ENCODE measurements at regions not wholly inside any gene's neighbourhood (a gene's known extent, or its start where the extent isn't known, plus 50 kb on each side); places are given as distances from the start of the nearest gene placed in this dataset.

DNA sequence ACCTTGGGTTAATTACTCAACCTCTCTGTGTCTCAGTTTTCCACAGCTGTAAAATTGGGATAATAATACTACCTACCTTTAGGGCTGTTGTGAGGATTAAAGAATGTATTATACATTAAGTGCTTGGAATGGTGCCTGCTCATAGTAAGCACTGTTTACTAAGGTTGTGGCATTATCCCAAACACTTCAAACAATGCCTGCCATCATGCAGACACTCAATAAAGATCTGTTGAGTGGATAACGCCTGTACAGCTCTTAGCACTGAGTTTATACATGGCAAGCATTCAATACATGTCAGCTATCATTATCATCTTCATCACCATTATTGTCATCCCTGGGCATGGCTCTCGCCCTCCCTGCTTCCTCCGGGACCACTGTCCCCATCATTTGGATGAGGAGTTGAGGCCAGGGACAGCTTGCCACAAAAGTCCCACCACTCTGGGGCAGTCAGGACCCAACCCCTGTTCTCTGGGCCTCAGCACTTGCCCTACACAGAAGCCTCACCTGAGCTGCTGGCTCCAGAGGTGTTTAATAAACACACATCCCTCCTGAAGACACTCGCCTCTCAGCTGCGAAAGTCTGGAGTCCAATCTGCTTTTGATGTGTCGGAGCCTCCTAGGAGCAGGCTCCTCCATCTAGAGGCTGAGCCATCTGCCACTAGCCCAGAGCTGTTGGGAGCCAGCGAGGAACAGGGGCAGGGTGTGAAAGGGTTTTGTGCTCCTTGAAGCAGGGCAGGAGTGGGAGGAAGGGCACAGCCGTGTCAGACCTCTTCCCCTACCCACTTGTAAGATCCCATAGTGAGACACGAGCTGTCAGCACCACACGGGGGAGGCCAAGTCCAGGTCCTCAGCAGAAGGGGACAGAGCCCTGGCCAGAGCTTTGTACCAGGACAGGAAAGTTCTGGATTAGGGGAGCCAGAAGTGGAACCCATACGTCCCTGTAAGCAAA lies 80.9 kb upstream of the ZC3H12A start:
- peak; percentile 89 for DNase-seq

DNA sequence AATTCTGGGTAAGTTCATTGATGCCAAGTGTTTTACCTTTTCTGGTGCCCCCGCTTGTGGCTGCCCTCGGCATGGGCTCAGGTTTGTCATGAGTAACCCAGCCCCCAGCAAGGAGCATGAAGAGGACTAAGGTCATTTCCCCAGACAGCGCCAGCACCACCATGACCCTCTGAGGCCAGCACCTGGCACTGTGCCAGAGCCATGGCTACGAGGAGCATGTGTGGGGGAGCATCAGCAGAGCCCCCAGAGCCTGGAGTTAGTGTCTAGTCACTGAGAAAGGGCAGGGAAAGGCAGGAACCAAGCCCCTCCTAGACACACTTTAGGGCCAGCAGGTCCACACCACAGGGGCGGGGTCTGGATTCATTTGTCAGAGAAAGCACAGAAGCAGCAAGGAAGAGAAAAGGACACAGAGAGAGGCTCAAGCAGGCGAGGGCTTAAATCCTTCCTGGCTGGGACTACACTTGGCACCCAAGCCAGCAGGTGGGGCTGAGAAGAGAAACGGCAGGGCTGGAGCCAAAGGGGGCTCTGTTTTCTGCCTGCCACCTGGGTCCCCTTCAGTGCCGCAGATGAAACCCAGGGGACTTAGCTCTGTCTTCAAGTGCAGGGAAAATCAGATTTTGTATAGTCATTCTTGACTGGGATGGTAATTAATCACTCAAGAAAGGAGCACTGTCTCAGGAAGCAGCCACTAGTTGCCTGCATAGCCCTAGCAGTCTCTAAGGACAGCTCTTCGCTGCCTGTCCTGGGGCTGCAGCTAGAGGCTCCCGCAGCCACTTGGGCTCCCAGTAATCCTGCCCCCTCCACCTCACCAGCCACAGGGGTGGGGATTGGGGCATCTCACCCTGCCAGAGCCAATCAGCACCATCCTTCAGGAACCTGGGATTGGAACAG lies 79.6 kb upstream of the ZC3H12A start:
- no peak for DNase-seq

DNA sequence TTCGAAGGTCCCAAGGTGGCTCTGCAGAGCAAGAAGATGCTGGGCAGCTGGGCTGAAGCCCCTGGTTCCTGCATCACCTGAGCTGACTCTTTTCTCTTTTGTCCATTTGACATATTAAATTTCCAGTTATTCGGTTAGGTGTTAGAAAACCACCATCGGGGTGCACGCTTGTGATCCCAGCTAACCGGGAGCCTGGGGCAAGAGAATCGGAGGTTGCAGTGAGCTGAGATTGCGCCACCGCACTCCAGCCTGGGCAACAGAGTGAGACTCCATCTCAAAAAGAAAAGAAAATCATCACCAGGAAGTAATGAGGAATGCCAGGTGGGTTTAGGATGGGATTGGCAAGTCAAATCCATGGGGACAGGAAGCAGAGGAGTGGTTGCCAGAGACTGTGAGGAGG lies 76.3 kb upstream of the ZC3H12A start:
- DNase-seq = no peak

DNA sequence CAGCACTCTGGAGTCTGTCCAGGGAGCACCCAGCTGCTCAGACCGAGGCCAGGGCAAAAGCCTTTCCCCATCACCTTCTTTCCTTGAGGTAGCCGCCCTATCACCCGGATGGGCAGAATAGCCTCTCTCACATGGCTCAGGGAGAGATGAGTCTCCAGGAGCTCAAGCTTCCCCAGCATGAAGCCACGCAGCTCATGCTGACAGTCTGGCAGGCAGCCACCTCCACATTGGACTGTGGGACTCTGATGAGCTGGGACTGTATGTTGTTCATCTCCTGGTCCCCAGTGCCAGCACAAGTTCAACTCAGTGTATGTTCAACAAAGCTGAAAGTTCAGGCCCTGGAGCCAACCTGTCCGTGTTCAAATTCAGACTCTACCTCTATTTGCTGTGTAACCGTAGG lies 75.2 kb upstream of the ZC3H12A start:
- peak; percentile 87 for DNase-seq

DNA sequence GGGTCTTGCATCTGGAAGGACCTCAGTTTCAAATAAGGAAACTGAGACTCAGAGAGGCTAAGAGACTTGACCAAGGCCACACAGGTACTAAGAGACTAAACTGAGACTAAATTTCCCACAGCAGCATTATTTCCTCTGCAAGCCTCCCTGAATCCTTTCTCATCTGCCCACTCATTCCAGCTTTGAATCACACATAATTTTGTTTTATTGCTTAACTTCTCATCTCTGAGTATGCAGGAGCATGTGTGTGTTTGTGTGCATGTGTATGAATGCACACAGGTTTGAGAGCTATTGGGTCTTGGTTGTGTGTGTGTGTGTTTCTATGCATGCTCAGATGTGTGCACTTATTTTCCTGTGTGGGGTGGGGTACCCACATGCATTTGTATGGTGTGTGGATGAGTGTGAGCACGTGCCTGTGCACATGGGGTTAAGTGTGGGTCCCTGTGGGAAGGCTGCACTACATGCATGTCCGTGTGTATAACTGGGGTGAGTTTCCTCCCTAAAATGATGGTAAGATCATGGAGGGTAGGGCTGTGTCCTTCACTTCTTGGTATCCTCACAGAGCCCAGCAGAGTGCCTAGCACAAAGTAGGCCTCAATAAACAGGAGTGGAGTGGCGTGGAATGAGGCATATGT lies 74.4 kb upstream of the ZC3H12A start:
- DNase-seq = no peak

DNA sequence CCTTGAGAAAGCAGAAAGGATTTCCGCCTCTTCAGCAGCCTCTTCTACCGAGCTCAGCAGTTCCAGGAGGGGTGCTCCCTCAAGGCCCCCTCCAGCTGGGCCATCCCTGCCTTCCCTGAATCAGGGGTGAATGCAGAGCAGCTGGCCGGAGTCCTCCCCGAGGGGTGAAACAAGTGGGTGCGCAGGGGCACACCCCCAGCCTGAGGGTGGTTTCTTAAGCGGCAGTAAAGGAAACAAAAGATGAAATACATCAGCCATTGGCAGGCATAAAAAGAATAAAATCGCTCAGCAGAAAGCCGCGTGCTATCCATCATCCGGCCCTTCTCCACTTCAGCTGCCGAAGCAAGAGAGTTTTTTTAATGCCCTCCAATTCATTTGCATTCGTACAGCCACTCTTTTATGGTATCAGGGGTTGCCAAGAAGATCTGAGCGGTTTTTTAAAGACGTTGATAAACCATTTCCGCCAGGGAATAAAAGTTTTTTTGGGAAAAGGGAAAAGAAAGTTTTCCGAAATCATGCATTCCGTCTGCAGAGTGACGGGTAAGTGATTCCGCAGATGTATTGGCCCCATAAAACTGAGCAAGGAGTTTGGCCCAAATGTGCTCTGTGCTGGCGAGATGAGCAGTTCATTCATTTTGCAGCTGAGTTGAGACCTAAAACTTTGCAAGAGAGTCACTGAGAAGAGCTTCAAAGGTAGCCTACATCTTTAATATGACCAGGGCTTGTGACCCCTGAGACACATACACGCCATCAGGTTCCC lies 73.7 kb upstream of the ZC3H12A start:
- DNase-seq = peak; percentile 24

DNA sequence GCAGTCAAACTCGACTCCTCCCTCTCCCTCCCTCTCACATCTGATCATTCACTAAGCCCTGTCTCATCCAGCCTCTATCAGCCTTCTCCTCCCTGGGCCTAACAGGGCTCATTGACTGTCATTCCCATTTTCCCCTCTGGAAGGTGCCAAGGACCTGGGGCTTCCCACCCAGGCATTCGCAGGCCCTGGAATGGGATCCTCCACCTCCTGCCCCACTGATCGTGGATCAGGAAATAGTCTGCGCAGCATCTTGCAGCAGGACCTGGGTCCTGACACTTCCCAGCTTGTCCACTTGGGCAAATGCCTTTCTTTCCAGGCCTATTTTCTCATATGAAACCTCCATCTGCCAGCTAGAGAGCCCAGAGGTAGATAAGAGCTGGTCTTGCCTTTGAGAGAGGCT lies 71.2 kb upstream of the ZC3H12A start:
- DNase-seq = no peak

DNA sequence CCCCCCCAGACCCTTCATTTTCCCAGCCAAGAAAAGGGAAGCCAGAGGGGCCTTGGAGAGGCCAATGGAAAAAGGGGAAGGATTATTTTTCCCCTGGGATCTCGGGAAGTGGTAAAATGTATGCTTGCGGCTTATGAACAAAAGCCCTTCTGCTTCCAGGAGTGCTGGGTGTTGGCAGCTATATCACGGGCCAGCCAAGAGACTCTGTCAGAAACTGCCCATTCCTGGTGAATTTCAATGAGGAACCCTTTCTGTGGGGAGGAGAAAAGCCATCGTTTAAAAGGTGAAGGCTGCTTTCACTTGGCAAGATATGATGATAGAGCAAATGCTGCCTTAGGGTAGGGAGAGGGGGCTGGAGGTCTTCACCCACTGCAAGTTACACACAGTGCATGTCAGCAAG lies 69.7 kb upstream of the ZC3H12A start:
- no peak for DNase-seq

DNA sequence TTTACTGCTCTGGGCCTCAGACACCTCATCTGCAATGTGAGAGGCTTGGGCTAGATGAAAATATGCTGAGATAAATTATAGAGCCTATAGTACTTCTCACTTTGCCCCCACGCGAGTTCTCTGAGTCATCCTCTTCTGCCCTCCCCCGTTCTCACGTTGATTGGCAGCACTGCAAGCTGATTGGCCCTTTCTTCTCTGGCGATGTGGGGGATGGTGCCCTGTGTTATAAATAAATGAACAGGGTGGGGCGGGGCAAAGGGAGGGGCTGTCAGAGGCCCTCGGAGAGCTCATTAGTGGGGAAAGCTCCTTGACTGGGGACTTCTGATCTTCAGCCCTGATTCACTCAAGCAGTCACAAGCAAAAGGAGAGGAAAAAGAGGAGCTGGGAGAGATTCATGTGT lies 64.3 kb upstream of the ZC3H12A start:
- no peak for DNase-seq

DNA sequence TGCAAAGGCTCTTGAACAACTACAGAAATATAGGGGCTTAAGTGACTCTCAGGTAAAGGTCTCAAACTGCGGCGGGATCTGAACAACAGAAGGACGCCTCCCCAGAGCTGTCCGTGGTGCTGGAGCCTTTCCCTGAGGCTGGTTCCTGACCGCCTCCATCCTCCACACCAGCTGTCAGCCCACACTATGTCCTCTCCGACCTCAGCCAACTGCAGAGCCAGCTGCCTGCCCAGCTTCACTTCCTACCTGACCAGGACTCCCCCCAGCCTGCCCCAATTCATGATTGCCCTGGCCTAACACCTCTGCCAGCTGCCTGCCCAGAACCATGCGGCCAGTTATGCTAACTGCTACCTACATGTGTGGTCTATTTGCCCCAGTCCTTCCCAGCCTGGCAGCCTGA lies 63.6 kb upstream of the ZC3H12A start:
- DNase-seq = no peak

DNA sequence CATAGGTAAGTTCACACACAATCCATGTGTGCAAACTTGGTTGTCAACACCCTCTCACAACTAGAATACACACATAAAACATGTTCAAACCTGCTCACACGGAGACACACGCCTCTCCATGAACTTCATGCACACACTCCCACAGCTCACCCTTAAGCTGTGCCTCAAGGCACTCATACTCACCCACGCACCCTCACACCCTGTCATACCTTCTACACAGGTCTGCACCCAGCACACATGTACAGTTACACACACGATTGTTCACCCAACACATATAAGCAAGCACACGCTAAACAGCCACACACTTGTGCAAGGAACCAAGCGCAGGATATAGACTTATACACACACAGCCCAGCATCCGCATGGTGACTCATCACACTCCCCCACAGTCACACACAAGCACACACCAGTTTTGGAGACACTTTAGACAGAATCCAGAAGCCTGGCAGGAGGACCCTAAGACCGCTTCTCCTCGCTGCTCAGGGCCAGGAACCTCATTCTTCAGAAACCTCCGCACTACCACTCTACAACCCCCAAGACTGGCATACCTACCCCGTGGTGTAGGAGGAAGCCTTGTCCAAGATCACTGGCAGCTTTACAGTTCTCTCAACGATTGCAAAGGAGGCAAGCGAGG lies 58.7 kb upstream of the ZC3H12A start:
- no peak for DNase-seq

DNA sequence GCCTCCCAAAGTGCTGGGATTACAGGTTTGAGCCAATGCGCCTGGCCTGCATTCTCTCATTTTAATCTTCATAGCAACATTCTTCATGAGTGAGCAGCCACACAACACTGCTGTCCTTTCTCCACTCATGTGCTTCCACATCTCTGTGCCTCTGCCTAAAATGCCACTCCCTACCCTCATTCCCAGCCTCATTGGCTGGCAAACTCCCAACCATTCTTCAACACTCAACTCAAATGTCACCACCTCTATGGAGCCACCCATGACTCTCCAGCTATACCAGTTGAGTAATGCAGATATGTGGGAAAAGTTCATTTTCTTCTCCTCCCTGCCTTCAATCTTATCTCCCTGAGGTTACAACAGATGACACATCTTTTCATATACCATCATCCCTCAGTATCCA lies 53.9 kb upstream of the ZC3H12A start:
- no peak for DNase-seq

DNA sequence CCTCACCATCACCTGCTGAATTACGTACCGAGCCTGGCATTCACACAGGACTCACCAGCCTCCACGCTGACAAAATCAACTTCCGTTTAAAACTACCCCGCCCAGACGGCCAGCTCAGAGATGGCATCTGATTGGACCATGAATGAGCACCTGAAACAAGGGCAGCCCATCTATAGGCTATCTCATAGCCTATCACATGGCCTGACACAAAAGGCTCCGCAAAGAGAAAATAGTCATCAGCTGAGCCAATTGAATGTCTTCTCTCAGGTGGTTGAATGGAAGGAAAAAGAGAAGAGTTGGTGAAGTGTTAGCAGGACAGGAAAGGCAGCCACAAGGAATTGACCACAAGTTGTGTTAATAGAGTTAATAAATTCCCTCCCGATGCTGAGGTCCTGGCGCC lies 50.6 kb upstream of the ZC3H12A start:
- DNase-seq = no peak

DNA sequence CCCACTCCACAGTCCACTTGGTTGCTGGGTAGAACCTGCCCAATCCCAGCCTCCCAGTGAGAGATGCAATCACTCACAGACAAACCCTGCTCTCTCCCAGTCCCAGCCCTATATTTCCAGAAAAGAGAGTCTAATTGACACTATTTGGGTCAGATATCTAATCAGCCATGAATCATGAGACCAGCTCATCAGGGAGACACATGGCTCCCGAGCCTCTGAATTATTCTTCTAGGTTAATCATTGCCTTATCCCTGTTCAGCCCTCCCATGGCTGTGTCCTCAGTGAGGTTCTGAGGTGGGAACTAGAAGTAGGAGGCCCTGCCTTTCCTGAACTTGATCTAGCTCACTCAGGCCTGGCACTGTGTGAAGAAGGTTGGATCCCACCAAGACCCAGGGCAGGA lies 49.9 kb upstream of the ZC3H12A start:
- no peak for DNase-seq

Data from NCI-H345 (cell line).